HG02642 (cell line): ENCODE measurements at regions not wholly inside any gene's neighbourhood (a gene's known extent, or its start where the extent isn't known, plus 50 kb on each side); places are given as distances from the start of the nearest gene placed in this dataset.

ENCODE experiments used
- ATAC-seq: cut with Tn5 transposase; IDR thresholded peaks from one replicate; pipeline ENCODE4 v1.9.1; 2021; ENCODE audit warnings: mild to moderate bottlenecking; ENCODE audit not compliant: unreplicated experiment, poor library complexity

DNA sequence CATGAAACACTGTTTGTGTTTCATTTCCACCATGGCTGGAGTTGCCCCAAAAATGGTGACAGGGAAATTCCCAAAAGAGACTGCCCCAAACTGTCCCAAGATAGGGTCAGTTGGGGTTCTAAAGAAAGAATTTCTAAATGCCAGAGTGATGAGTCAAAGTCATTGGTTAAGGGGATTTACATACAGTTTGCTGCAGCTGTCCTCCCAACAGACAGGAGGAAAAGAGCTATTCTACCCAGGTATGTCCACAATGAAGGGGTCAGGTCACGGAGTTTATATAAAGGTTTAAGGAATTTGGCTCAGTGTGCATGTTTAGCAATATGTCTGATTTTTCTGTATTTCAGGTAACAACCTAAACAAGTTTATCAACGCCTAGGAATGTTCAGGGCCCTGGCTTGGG lies 344.1 kb downstream of the TDRD15 start:
- ATAC-seq: no peak

GRCh38 chr2:21468624-21469023 lies 344.9 kb downstream of the TDRD15 start:
- no peak for ATAC-seq

- ATAC-seq: no peak
Observed at GRCh38 chr2:21469158-21469557, 345.4 kb downstream of the TDRD15 start.

DNA sequence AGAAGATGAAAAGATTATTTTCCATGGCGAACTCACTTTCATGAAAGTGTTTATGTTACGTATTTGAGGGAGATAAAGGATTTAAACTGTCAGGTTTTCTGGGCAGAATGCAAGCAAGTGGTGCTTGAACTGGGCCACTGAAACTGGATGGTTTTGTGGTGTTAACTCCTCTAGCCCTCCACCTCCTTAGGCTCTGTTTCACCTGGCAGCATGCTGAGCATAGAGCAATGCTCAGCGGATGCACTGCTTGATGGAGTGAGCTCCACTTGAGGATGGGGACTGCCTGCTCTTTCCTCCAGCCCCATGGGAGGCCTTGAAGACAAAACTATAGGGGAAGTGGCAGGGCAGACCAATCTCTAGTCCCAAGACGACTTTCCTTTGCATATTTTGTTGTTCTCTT lies 345.8 kb downstream of the TDRD15 start:
- no peak for ATAC-seq

DNA sequence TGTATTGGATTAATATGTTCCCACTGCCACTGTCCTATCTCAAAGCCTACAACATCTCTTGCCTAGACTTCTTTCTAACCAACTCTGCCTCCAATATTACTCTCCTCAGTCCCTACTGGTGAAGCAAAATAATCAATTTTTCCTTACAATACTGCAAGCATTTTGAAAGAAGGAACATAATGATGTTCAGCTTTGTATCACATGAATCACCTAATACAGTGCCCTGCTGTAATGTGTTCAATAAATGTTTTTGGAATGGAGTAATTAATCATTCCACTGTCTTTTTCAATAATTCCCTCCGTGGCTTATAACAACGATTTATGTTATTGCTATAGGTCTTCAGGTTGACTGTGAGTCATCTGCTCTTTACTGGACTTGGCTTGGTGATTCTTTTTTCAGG lies 356.4 kb downstream of the TDRD15 start:
- ATAC-seq: no peak

DNA sequence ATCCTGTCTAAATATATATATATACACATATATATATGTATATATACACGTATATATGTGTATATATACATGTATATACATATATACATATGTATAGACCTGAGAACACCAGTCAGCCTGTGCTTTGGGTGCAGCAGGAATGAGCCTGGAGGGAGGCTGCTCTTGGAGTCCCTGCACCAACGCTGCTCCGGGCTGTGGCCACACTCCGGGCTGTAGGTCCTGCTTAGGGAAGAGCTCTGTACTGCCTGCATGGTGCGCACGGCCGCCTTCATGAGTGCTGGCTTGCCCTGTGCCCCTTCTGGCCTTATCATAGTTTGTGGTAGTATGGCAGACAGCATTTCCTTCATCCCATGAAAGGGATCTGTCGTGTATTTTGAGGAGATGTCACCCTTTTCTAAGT lies 360.9 kb downstream of the TDRD15 start:
- ATAC-seq: no peak

DNA sequence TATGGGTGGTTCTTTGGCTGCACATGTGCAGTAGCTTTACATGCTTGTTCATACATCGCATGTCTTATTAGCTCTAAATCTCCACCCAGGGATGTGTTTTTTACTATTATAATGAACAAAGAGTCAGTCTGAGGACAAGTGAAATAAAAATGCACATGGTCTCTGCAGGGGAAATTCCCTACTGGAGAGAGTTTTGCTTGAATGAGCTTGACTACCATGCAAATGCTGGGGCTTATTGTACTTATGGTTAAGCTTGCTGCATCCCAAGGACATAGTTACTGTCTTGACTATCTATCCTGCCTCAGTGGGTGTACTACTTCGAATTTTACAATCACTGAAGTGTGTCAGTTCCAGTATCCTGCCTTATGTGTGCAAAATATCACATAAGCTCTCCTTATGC lies 362.7 kb downstream of the TDRD15 start:
- ATAC-seq: no peak

GRCh38 chr2:21489080-21489479 lies 365.3 kb downstream of the TDRD15 start:
- no peak for ATAC-seq

GRCh38 chr2:21498016-21498415 lies 374.2 kb downstream of the TDRD15 start:
- no peak for ATAC-seq

DNA sequence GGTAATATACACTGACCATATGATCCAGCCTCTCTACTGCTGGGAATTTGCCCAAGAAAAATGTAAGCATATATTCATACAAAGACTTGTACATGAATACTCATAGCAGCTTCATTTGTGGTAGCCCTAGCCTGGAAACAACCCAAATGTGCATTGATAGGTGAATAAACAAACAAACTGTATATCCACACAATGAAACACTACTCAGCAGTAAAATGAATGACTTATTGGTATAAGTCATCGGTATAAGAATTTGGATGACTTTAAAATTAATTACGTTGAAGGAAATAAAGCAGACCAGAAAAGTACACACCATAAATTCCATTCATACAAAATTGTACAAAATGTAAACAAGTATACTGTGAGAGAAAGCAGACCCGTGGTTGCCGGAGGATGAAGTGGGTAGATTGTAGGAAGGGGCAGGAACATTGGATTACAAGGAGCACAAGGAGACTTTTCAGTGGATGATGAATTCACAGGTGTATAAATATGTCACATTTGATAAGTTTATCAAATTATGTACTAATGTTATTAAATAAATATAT lies 376.7 kb downstream of the TDRD15 start:
- ATAC-seq: no peak

DNA sequence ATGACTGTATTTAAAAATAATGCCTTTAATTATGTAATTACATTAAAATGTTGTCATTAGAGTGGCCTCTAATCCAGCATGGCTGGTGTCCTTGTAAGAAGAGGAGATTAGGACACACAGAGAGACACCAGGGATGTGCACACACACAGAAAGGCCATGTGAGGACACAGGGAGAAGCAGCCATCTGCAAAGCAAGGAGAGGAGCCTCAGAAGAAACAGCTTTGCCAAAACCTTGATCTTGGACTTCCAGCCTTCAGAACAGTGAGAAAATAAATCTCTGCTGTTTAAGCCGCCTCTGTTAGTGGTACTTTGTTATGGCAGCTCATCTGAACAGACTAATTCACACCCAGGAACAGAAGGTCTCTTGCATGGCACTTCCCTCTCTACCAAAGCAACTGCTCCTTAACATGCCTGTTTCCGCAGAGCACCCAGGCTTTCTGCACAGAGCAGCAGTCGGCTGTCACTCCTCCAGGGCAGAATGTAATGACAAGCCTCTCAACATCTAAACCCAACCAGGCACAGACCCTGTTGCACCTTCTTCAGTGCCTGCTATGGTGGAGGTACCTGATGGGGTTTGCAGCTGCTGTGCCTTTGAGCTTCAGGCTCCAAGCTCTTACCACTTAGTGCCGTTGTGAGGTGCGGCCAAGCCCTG lies 377.7 kb downstream of the TDRD15 start:
- ATAC-seq: no peak

DNA sequence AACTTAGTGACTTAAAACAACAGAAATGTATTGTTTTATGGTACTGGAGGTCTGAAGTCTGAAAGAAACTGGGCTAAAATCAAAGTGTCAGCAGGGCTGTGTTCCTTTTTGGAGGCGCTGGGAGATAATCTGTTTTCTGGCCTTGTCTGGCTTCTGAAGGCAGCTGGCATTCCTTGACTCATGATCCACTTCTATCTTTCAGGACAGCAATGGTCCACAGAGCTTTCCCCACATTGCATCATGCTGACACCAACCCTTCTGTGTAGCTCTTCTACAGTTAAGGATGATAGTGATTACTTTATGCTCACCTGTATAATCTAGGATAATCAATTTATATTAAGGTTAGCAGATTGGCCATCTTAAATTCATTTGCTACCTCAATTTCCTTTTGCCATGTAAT lies 392.1 kb downstream of the TDRD15 start:
- no peak for ATAC-seq

- ATAC-seq: no peak
Observed at GRCh38 chr2:21519412-21519811, 395.6 kb downstream of the TDRD15 start.

DNA sequence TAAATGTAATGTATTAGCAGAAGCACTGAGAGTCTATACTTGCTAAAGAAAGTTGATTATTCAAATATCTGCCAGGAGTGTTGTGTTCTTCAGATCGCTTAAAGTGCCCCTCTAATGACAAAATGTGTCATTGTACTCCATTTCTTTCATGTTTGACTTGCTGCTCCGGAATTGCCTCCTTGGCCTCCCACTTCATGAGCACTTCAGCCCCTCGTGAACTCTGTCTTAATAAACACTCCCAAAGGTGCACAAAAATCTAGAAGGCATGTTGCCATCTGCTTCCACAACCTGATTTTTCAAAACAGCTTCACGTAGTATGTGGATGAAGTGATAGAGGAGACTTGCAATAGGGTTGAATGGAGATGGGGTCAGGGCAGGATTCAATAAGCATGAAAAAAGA lies 396.1 kb downstream of the TDRD15 start:
- ATAC-seq: no peak

DNA sequence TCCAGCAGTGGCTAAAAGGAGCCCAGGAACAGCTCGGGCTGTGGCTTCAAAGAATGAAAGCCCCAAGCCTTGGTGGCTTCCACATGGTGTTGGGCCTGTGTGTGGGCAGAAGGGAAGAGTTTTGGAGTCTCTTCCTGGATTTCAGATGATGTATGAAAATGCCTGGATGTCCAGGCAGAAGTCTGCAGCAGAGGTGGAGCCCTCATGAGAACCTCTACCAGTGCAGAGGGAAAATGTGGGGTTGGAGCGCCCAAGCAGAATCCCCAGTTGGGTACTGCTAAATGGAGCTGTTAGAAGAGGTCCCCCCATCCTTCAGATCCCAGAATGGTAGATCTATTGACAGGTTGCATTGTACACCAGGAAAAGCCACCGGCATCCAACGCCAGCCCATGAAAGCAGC lies 412.1 kb downstream of the TDRD15 start:
- no peak for ATAC-seq

- ATAC-seq: no peak
Observed at GRCh38 chr2:21539685-21540084, 415.9 kb downstream of the TDRD15 start.

GRCh38 chr2:21543630-21544029 lies 419.9 kb downstream of the TDRD15 start:
- no peak for ATAC-seq

DNA sequence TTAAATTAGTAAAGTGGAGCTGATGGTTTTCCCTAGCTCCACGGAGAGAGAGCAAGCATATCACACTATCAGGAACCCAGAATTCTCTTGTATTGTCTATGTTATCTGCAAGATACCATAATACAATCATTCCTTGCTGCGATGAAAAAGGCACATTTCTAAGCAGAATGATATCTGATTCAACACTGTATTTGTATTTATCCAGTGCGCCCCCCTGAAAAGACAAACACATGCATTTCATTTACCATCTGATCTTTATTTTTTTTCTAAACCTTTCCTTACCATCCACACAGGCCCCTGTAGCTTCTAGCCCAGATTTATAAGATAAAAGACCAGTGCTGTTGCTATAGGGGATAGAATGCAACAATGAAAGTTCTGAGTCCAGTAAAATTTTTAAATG lies 420.6 kb downstream of the TDRD15 start:
- no peak for ATAC-seq

DNA sequence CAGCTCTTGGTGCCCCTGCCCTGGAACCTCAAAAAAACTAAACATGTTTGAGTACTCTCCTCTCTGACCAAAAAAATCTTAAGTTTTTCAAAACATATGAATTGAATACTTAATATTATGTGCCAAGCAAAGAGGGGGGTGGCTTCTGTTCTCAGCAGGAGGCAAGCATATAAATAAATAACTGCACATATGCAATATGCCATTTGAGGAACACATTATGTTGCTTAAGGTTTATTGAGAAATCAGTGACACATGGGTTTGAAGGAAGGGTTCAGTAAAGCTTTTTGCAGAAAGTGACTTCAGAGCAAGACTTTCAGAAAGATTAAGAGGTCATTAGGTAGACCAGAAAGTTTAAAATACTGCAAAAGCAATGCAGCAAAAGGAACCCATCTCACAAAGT lies 429.2 kb downstream of the TDRD15 start:
- ATAC-seq: no peak

DNA sequence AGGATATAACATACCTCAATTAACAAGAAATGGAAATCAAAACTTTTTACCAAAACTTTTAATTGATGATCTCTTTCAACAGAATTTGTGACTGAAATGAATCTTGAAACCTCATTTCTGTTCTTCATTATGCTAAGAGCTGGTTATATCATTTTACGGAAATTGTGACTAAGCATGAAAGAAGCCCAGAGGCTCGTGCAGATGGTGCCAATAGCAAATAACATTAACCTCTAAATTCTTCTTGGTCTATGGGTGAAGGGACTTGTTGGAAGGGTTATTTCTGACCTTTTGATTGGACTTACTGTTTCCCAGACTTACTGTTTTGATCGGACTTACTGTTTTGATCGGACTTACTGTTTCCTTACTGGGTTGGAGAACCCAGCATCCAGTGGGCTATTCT lies 435.6 kb downstream of the TDRD15 start:
- no peak for ATAC-seq

DNA sequence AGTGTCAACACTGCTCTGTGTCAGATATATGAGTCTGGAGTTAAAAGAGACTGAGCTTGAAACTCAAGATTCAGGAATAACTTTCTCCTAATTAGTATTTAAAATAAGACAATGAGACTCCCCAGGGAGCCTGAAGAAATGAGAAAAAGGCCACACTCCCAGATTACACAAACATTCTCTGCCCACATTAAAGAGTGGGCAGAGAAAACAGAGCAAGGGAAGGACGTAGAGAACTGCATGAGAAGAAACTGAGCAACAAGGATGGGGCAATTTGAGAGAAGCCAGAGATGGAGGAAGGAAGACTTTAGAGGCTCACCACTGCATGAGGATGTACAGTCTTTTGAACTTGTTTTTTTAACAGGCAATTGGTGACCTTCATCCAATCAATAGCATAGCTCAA lies 438.2 kb downstream of the TDRD15 start:
- no peak for ATAC-seq

DNA sequence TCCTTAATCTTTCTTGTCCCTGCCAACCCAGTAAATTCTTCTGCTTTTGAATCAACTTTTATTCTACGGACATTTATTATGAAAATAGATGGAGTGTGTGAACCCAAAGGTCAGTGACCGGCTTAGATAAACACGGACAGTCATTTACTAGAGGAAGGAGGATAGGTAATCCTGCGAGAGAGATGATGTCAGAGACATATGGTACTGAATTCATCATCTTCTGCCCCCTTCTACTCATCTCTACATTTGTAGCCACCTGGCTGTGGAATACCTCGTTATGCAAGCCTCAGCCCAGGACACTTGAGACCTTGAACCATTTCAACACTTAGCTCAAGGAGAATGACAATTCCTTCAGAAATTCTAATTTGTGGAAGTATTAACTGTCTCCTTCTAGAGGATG lies 443.6 kb downstream of the TDRD15 start:
- ATAC-seq: no peak

- ATAC-seq: no peak
Observed at GRCh38 chr2:21571686-21572085, 447.9 kb downstream of the TDRD15 start.
